SH-SY5Y (cell line): ENCODE measurements at regions not wholly inside any gene's neighbourhood (a gene's known extent, or its start where the extent isn't known, plus 50 kb on each side); places are given as distances from the start of the nearest gene placed in this dataset.

Source experiments
- GATA2 ChIP-seq: IDR thresholded peaks from 2 replicates; pipeline ENCODE4 v1.6.1; 2011; ENCODE audit warnings: mild to moderate bottlenecking, low read depth, low read length
- GATA3 ChIP-seq: IDR thresholded peaks from 2 replicates; pipeline ENCODE4 v1.6.1; 2011; ENCODE audit warnings: low read depth, mild to moderate bottlenecking, low read length, moderate library complexity

- TF ChIP-seq GATA3, result no peak
- no peak for TF ChIP-seq GATA2
Observed at GRCh38 chr11:86736291-86737143, 63.8 kb upstream of the PRSS23 start.

- TF ChIP-seq GATA2, result no peak
- no peak for TF ChIP-seq GATA3
Observed at GRCh38 chr11:86735451-86736290, 63.3 kb upstream of the ME3 start.

GRCh38 chr11:86728562-86728961 lies 56.1 kb upstream of the ME3 start:
- TF ChIP-seq GATA2 (no peak), GATA3 (no peak)

GRCh38 chr11:86726770-86727504 lies 54.5 kb upstream of the ME3 start:
- no peak for TF ChIP-seq GATA3
- TF ChIP-seq GATA2, result no peak; the same call in 1 of the 2 replicates

- TF ChIP-seq GATA3, result no peak
- no peak for TF ChIP-seq GATA2
Observed at GRCh38 chr11:86726118-86726753, 53.8 kb upstream of the ME3 start.

- TF ChIP-seq GATA2 (no peak), GATA3 (no peak)
Observed at GRCh38 chr11:86724137-86724536, 51.7 kb upstream of the ME3 start.

GRCh38 chr11:86723281-86723680 lies 50.9 kb upstream of the ME3 start:
- TF ChIP-seq GATA3 (no peak), GATA2 (no peak)

- TF ChIP-seq GATA2, result no peak
- TF ChIP-seq GATA3, result no peak
Observed at GRCh38 chr11:86722748-86723147, 50.3 kb upstream of the ME3 start.
